HEK293 (cell line): ENCODE measurements at regions not wholly inside any gene's neighbourhood (a gene's known extent, or its start where the extent isn't known, plus 50 kb on each side); places are given as distances from the start of the nearest gene placed in this dataset.

Source experiments
- CTCF ChIA-PET: fragments of 350-600 bp; formaldehyde crosslinking; extraction: SDS; loops from one replicate; lab custom pipeline; 2021; ENCODE audit warnings: antibody characterized with exemption; lab: Yijun Ruan, JAX
- POLR2A ChIA-PET: fragments of 300-600 bp; formaldehyde crosslinking; extraction: SDS; loops from one replicate; lab custom pipeline; 2020; ENCODE audit warnings: antibody characterized with exemption, inconsistent platforms; lab: Yijun Ruan, JAX
- H3K27ac ChIP-seq: fragments of 200-500 bp; sonication (Bioruptor generic); 2 replicates; pipeline ENCODE4 v1.5.1; 2014; ENCODE audit warnings: low read depth, low read length, control low read depth, inconsistent platforms; ENCODE audit errors: extremely low read depth
- H3K36me3 ChIP-seq, 2 experiments: fragments of 200-500 bp in 1 of 2; sonication (Bioruptor generic) in 1 of 2; 1 replicate in 1 of 2; 2 replicates in 1 of 2; pipeline ENCODE4 v1.5.1; 2014 to 2017; ENCODE audit warnings: inconsistent platforms in 2 of 2, low read length in 2 of 2; ENCODE audit not compliant: control insufficient read depth in 2 of 2, insufficient read depth in 1 of 2
- H3K4me1 ChIP-seq: fragments of 200-500 bp; sonication (Bioruptor generic); 2 replicates; pipeline ENCODE4 v1.5.1; 2014; ENCODE audit warnings: mild to moderate bottlenecking, low read length, inconsistent platforms; ENCODE audit not compliant: control insufficient read depth, insufficient read depth
- H3K4me3 ChIP-seq: 2 replicates; pipeline ENCODE4 v1.5.1; 2011; ENCODE audit warnings: low read depth, mild to moderate bottlenecking, control low read depth, low read length, moderate library complexity
- H3K9me3 ChIP-seq: fragments of 200-500 bp; sonication (Bioruptor generic); 2 replicates; pipeline ENCODE4 v1.5.1; 2014; ENCODE audit warnings: low read depth, low read length, inconsistent platforms; ENCODE audit not compliant: control insufficient read depth, insufficient read depth
- FEZF1 ChIP-seq: fragments of 450-650 bp; formaldehyde crosslinking; IDR thresholded peaks from 2 replicates; pipeline ENCODE4 v1.5.1; 2016; ENCODE audit warnings: missing biosample characterization, missing genetic modification characterization
- IKZF3 ChIP-seq: fragments of 450-650 bp; IDR thresholded peaks from 2 replicates; pipeline ENCODE4 v1.5.0; 2018; ENCODE audit warnings: missing biosample characterization, mild to moderate bottlenecking, missing genetic modification characterization, moderate library complexity
- KLF7 ChIP-seq: fragments of 450-650 bp; formaldehyde crosslinking; IDR thresholded peaks from 2 replicates; pipeline ENCODE4 v1.5.1; 2016; ENCODE audit warnings: missing biosample characterization, missing genetic modification characterization, borderline replicate concordance
- SCRT1 ChIP-seq: fragments of 450-650 bp; formaldehyde crosslinking; IDR thresholded peaks from 2 replicates; pipeline ENCODE4 v1.5.1; 2016; ENCODE audit warnings: missing biosample characterization, missing genetic modification characterization, borderline replicate concordance
- TCF7L2 ChIP-seq: IDR thresholded peaks from 2 replicates; pipeline ENCODE4 v1.6.1; 2011; ENCODE audit warnings: low read depth, mild to moderate bottlenecking, inconsistent platforms, low read length, moderate library complexity, borderline replicate concordance
- TSHZ1 ChIP-seq: fragments of 450-650 bp; formaldehyde crosslinking; IDR thresholded peaks from 2 replicates; pipeline ENCODE4 v1.5.1; 2016; ENCODE audit warnings: missing biosample characterization, missing genetic modification characterization, borderline replicate concordance
- ZBTB20 ChIP-seq: fragments of 450-650 bp; formaldehyde crosslinking; IDR thresholded peaks from 2 replicates; pipeline ENCODE4 v1.5.1; 2016; ENCODE audit warnings: missing biosample characterization, missing genetic modification characterization
- ZFP3 ChIP-seq: fragments of 450-650 bp; formaldehyde crosslinking; IDR thresholded peaks from 2 replicates; pipeline ENCODE4 v1.5.1; 2016; ENCODE audit warnings: low read depth, missing biosample characterization, missing genetic modification characterization
- ZNF175 ChIP-seq: fragments of 450-650 bp; formaldehyde crosslinking; IDR thresholded peaks from 2 replicates; pipeline ENCODE4 v1.5.1; 2016; ENCODE audit warnings: missing biosample characterization, missing genetic modification characterization
- ZNF2 ChIP-seq: fragments of 450-650 bp; formaldehyde crosslinking; IDR thresholded peaks from 2 replicates; pipeline ENCODE4 v1.5.1; 2016; ENCODE audit warnings: missing biosample characterization, missing genetic modification characterization
- ZNF211 ChIP-seq: fragments of 450-650 bp; formaldehyde crosslinking; IDR thresholded peaks from 2 replicates; pipeline ENCODE4 v1.5.1; 2016; ENCODE audit warnings: low read depth, missing biosample characterization, missing genetic modification characterization
- ZNF26 ChIP-seq: fragments of 450-650 bp; formaldehyde crosslinking; IDR thresholded peaks from 2 replicates; pipeline ENCODE4 v1.5.1; 2016; ENCODE audit warnings: missing biosample characterization, missing genetic modification characterization
- ZNF341 ChIP-seq: fragments of 450-650 bp; formaldehyde crosslinking; IDR thresholded peaks from 2 replicates; pipeline ENCODE4; 2016; ENCODE audit warnings: low read depth, missing biosample characterization, missing genetic modification characterization
- ZNF391 ChIP-seq: fragments of 450-650 bp; formaldehyde crosslinking; IDR thresholded peaks from 2 replicates; pipeline ENCODE4 v1.5.1; 2016; ENCODE audit warnings: low read depth, missing biosample characterization, missing genetic modification characterization, borderline replicate concordance
- ZNF394 ChIP-seq: fragments of 450-650 bp; formaldehyde crosslinking; IDR thresholded peaks from 2 replicates; pipeline ENCODE4 v1.5.1; 2016; ENCODE audit warnings: missing biosample characterization, missing genetic modification characterization, mild to moderate bottlenecking, moderate library complexity, borderline replicate concordance
- ZNF48 ChIP-seq: fragments of 450-650 bp; formaldehyde crosslinking; IDR thresholded peaks from 2 replicates; pipeline ENCODE4 v1.5.1; 2016; ENCODE audit warnings: missing biosample characterization, missing genetic modification characterization
- ZNF488 ChIP-seq: fragments of 450-650 bp; formaldehyde crosslinking; IDR thresholded peaks from 2 replicates; pipeline ENCODE4 v1.5.1; 2016; ENCODE audit warnings: missing biosample characterization, missing genetic modification characterization
- ZNF510 ChIP-seq: fragments of 450-650 bp; formaldehyde crosslinking; IDR thresholded peaks from 2 replicates; pipeline ENCODE4 v1.5.1; 2018; ENCODE audit warnings: mild to moderate bottlenecking, missing genetic modification characterization, missing biosample characterization; ENCODE audit not compliant: insufficient replicate concordance
- ZNF596 ChIP-seq: fragments of 450-650 bp; IDR thresholded peaks from 2 replicates; pipeline ENCODE4 v1.5.0; 2018; ENCODE audit warnings: missing biosample characterization, mild to moderate bottlenecking, missing genetic modification characterization, moderate library complexity
- ZNF654 ChIP-seq: fragments of 450-650 bp; formaldehyde crosslinking; IDR thresholded peaks from 2 replicates; pipeline ENCODE4 v1.5.1; 2016; ENCODE audit warnings: low read depth, missing biosample characterization, missing genetic modification characterization
- ZNF670 ChIP-seq: fragments of 450-650 bp; formaldehyde crosslinking; IDR thresholded peaks from 2 replicates; pipeline ENCODE4 v1.5.1; 2016; ENCODE audit warnings: missing biosample characterization, missing genetic modification characterization, low read depth
- ZNF76 ChIP-seq: fragments of 450-650 bp; formaldehyde crosslinking; IDR thresholded peaks from 2 replicates; pipeline ENCODE4; 2016; ENCODE audit warnings: low read depth, missing biosample characterization, missing genetic modification characterization, borderline replicate concordance
- ZSCAN16 ChIP-seq: fragments of 450-650 bp; formaldehyde crosslinking; IDR thresholded peaks from 2 replicates; pipeline ENCODE4 v1.5.1; 2016; ENCODE audit warnings: missing biosample characterization, missing genetic modification characterization
- ZXDB ChIP-seq: fragments of 450-650 bp; formaldehyde crosslinking; IDR thresholded peaks from 2 replicates; pipeline ENCODE4 v1.5.1; 2016; ENCODE audit warnings: missing biosample characterization, missing genetic modification characterization

- no peaks in the 10 kb centered on the region for H3K9me3 ChIP-seq
- CTCF ChIA-PET = interaction anchor here (0.6 kb wide), 1 partner anchor 541 kb away, joined by 3 read pairs; no protein-coding TSS in a partner anchor
- no peaks in the 10 kb centered on the region for H3K4me1 ChIP-seq
- TF ChIP-seq ZNF510 (tag by site-specific recombination) = no peak
- no peak for TF ChIP-seq ZNF596 (tag by site-specific recombination)
- TF ChIP-seq SCRT1 (tag by site-specific recombination) = no peak
- no peak for TF ChIP-seq ZNF394
- TF ChIP-seq ZNF654 (tag by site-specific recombination) = no peak
- TF ChIP-seq TCF7L2 = no peak
- no peak for TF ChIP-seq ZNF488 (tag by site-specific recombination)
- no peak for TF ChIP-seq ZBTB20
- TF ChIP-seq ZNF211 = no peak
- TF ChIP-seq ZNF175 = no peak
- TF ChIP-seq FEZF1 = no peak
- no peak for TF ChIP-seq ZNF48 (tag by site-specific recombination)
- TF ChIP-seq, all 188 proteins: peak for 0
- Histone ChIP-seq H3K4me3 (no peak overlapping the region), H3K27ac (no peak overlapping the region), H3K36me3 (no peaks in the 10 kb centered on the region)
- POLR2A ChIA-PET = interaction anchor here (0.6 kb wide), 1 partner anchor 1147 kb away, joined by 3 read pairs; no protein-coding TSS in a partner anchor
These were observed 276.9 kb upstream of the TACR3 start for GRCh38 chr4:103996637-103997036.

GRCh38 chr4:103996064-103996463 is 276.3 kb upstream of the TACR3 start:
- no peaks in the 10 kb centered on the region for H3K9me3 ChIP-seq
- no peak overlapping the region for H3K27ac ChIP-seq
- ChIA-PET POLR2A (no interaction called here), CTCF (no interaction called here)
- no peaks in the 10 kb centered on the region for H3K36me3 ChIP-seq
- no peak for TF ChIP-seq ZNF670
- peak; percentile 28 for TF ChIP-seq ZNF654 (tag by site-specific recombination)
- TF ChIP-seq, all 188 proteins: peak for 1
- H3K4me3 ChIP-seq = no peak overlapping the region
- no peaks in the 10 kb centered on the region for H3K4me1 ChIP-seq

GRCh38 chr4:103994059-103994458 is 274.3 kb upstream of the TACR3 start:
- ChIA-PET POLR2A (no interaction called here), CTCF (interaction anchor here (0.6 to 0.7 kb wide), 2 partner anchors 10 to 158 kb away, joined by 3 read pairs; no protein-coding TSS in a partner anchor)
- TF ChIP-seq TSHZ1 (tag by site-specific recombination) (no peak), ZNF654 (tag by site-specific recombination) (peak; percentile 23; the same call in 1 of the 2 replicates)

GRCh38 chr4:103982454-103982853 is 262.7 kb upstream of the TACR3 start:
- Histone ChIP-seq H3K36me3 (no peaks in the 10 kb centered on the region), H3K4me3 (no peak overlapping the region), H3K4me1 (no peaks in the 10 kb centered on the region), H3K9me3 (no peaks in the 10 kb centered on the region), H3K27ac (no peak overlapping the region)
- ChIA-PET CTCF (no interaction called here), POLR2A (no interaction called here)
- TF ChIP-seq ZNF175 (no peak), IKZF3 (tag by site-specific recombination) (no peak), KLF7 (tag by site-specific recombination) (no peak), ZNF596 (tag by site-specific recombination) (no peak), ZNF391 (no peak), ZFP3 (no peak), ZNF26 (tag by site-specific recombination) (no peak), ZNF341 (no peak), ZXDB (tag by site-specific recombination) (no peak), ZNF2 (no peak), ZNF76 (no peak), ZSCAN16 (tag by site-specific recombination) (no peak)

More at GRCh38 chr4:103994059-103994458, 274.3 kb upstream of the TACR3 start:
- H3K4me3 ChIP-seq = no peak overlapping the region
- H3K9me3 ChIP-seq = no peaks in the 10 kb centered on the region
- no peaks in the 10 kb centered on the region for H3K36me3 ChIP-seq
- H3K4me1 ChIP-seq = no peaks in the 10 kb centered on the region
- H3K27ac ChIP-seq = no peak overlapping the region
